Body of pancreas (tissue), 4 donors: ENCODE measurements at regions not wholly inside any gene's neighbourhood (a gene's known extent, or its start where the extent isn't known, plus 50 kb on each side); places are given as distances from the start of the nearest gene placed in this dataset.

Experiments
- POLR2A ChIP-seq, 3 donors: fragments of 450-650 bp; IDR thresholded peaks; one replicate each; pipeline ENCODE4 v1.6.1; 2016; ENCODE audit warnings: antibody characterized with exemption in 3 of 3, mild to moderate bottlenecking in 2 of 3
- TF ChIP-seq, protein P1 (sequence below), 7 experiments: fragments of 450-650 bp in 4 of 7; fragments of 200-600 bp in 3 of 7; sonication (generic) in 3 of 7; IDR thresholded peaks; one replicate each; pipeline ENCODE4 v1.5.1; 2016 to 2019; ENCODE audit warnings: antibody characterized with exemption in 7 of 7

DNA sequence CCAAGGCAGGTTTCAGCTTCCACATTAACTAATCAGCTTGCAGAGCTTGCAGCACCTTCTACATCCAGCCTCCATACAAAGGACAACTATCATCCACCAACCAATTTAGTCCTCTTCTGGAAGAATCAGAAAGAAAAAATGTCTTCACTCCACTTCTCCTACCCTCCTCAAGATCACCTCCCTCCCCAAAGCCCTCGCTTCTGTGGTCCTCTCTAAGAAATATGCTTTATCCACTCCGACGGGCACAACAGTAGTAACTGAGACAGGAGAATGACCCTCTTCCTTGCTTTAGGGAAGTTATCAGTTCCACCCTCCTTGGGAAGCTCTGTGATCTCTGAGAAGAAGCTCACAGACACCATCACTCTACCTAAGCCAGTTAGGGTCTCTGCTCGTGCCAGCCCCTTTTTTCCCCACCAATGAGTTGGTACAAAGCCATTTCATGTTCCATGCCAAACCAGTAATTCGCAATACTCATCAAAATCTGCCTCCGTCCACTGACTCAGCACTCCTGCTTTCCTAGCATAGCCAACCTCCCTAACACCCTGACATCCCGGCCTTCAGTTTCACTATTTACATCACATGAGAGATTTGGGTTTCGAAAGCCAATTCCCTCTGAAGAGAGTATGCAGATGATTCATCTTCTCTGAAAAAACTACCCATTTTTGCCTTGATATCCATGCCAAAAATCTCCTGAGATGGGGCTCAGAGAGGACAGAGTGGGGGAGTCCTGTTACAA lies 114.1 kb upstream of the PKDCC start:
- TF ChIP-seq, protein P1, sequence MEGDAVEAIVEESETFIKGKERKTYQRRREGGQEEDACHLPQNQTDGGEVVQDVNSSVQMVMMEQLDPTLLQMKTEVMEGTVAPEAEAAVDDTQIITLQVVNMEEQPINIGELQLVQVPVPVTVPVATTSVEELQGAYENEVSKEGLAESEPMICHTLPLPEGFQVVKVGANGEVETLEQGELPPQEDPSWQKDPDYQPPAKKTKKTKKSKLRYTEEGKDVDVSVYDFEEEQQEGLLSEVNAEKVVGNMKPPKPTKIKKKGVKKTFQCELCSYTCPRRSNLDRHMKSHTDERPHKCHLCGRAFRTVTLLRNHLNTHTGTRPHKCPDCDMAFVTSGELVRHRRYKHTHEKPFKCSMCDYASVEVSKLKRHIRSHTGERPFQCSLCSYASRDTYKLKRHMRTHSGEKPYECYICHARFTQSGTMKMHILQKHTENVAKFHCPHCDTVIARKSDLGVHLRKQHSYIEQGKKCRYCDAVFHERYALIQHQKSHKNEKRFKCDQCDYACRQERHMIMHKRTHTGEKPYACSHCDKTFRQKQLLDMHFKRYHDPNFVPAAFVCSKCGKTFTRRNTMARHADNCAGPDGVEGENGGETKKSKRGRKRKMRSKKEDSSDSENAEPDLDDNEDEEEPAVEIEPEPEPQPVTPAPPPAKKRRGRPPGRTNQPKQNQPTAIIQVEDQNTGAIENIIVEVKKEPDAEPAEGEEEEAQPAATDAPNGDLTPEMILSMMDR (IDR thresholded peaks at IDR 0.05), result no peak
- no peak for TF ChIP-seq POLR2A (IDR thresholded peaks at IDR 0.05)
